ENCODE measurements at regions not wholly inside any gene's neighbourhood (a gene's known extent, or its start where the extent isn't known, plus 50 kb on each side); places are given as distances from the start of the nearest gene placed in this dataset.
A peak's percentile ranks its signal among the peaks of the same experiment; 100 is the strongest.

DNA sequence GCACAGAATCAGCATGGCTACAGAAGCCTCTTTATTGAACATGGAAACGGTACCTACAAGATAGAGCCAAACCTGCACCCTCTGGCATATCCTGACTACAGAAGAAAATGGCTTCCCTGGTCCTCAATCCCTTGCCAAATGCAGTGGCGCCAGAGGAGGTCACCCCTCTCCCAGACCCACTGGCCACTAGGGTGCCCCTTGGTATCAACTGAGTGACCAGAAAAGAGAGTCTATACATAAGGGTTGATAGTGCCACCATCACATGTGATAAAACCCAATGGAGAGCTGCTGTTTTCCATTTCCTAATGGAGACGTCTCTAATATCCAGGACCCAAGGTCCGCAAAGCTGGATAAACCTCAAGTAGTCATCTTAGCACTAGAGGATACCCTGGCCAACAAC, 52.7 kb upstream of the ALK start:
- DNase-seq (ENCODE audit: low spot score), result no peak

DNA sequence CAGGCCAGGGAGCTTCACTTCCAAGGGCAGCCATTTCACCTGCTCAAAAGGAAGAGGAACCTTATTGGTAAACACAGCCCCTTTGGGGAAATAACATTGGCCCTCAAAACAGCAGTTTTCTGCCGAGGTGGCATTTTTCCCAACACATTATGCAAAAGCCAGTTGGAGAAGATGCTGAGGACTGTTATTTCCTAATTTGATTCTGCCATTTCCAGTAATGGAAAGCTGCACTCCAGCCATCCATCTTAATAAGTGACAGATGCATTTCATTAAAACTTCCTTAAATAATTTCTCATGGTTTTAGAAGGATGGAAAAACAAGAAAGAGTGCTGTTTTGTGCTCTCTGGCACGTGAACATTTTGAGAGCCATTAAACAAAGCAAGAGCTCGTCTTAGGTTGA, 55.9 kb upstream of the ALK start:
- no peak for DNase-seq (ENCODE audit: low spot score)

- no peak for DNase-seq (ENCODE audit: low spot score)
These were observed 60.0 kb upstream of the ALK start for GRCh38 chr2:29981402-29981801.

DNA sequence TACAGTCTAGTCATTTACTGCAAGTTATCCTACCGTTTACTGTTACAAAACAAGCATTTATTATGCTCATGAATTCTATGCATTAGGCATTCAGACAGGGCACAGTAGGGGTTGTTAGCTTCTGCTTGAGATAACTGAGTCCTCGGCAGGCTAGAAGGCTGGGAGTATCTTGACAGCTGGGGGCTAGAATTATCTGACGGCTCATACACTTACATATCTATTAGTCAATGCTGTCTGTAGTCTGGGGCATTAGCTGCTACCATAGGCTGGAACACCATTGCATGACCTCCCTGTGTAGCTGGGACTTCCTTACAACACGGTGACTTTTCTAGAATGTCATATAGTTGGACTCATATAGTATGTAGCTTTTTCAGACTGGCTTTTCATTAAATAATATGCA, 61.9 kb upstream of the ALK start:
- DNase-seq (ENCODE audit: low spot score), result no peak

GRCh38 chr2:29987146-29987545, 65.8 kb upstream of the ALK start:
- no peak for DNase-seq (ENCODE audit: low spot score)

DNA sequence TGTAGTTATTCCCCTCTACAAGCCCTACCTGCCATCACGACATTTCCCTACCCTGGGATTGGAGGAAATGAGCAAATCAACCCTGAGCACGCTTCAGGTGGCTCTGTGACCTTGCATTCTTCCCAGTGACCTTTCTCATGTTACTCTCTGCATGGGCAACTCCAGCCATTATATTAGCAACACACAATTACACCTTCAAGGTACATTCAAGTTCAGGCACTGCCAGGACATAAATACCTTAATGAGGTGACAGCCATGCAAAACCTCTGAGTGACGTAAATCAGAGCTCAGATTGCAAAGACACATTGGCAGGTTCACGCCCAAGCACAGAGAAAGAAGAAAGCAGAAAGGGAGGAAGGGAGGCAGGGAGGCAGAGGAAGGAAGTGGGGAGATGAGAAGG, 68.7 kb upstream of the ALK start:
- DNase-seq (ENCODE audit: low spot score), result no peak

- DNase-seq (ENCODE audit: low spot score), result no peak
These were observed 69.7 kb upstream of the ALK start for GRCh38 chr2:29991086-29991485.

GRCh38 chr2:29995241-29995640, 73.9 kb upstream of the ALK start:
- DNase-seq (ENCODE audit: low spot score), result no peak

DNA sequence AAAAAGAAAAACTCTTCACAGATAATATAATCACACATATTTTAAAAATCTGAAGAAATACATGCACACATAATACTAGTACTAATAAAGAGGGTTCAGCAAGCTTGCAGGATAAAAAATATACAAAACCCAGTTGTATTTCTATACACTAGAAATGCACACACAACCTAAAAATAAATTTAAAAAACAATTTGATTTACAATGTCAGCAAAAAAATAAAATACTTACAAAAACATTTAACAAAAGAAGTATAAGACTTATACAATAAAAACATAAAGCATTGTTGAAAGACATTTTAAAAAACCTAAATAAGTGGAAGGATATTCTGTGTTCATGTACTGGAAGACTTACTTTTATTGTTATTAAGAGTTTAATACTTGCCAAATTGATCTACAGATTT, 81.7 kb upstream of the ALK start:
- DNase-seq (ENCODE audit: low spot score), result no peak

- DNase-seq (ENCODE audit: low spot score), result no peak
These were observed 101.2 kb upstream of the ALK start for GRCh38 chr2:30022444-30023071.

DNA sequence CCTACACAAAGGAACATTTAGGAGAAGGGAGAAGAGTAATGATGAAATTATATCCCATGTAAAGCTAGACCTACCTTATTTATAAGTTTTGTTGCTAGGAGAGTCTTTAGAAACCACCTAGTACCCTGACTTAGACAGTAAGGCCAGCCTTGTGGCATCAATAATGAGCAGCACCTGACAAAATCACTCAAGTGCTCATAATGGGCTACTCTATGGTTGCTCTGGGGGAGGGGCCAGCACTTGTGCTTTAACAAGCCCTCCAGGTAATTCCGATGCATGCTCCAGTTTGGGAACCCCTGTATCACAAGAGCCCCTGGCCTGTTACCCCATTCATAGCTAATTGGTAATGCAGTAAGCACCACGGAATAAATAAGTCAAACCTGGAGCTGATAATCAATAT, 102.9 kb upstream of the ALK start:
- no peak for DNase-seq (ENCODE audit: low spot score)

GRCh38 chr2:30026091-30027055, 105.0 kb upstream of the ALK start:
- DNase-seq (ENCODE audit: low spot score), result no peak

DNA sequence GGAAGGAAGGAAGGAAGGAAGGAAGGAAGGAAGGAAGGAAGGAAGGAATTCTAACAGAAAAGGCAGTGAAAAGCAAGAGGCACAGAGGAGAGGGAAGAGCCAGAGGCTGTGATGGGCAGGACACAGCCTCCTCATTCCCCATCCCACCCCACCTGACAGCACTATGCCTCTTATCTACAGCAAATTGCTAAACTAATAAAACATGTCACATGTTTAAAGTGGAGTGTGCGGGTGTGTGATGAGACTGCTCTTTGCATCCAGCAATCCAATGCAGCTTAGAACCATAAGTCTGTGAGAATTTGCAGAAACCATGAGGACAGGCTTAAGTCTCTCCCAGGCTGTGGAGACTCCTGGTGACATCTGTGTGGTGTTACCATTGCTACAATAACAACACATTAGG, 108.4 kb upstream of the ALK start:
- no peak for DNase-seq (ENCODE audit: low spot score)

DNA sequence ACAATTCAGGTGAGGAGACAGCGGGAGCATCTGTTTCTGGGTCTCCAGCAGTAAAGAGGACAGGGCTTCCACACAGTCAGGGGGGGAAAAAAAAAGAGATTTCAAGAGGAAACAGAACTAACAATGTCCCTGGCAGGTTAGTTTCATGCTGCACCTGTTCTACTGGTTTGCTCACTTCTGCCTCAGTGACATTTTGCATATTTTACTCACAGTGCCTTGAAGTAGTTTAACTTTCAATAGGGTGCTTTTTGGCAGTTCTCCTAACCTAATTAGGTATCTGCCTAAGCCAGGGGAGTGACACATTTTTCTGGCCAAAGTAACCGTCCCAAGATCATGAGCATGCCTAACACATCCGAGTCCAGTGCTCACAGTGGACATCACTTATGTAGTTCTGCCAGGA, 109.0 kb upstream of the ALK start:
- DNase-seq (ENCODE audit: low spot score), result no peak

GRCh38 chr2:30031184-30031583, 109.8 kb upstream of the ALK start:
- no peak for DNase-seq (ENCODE audit: low spot score)

DNA sequence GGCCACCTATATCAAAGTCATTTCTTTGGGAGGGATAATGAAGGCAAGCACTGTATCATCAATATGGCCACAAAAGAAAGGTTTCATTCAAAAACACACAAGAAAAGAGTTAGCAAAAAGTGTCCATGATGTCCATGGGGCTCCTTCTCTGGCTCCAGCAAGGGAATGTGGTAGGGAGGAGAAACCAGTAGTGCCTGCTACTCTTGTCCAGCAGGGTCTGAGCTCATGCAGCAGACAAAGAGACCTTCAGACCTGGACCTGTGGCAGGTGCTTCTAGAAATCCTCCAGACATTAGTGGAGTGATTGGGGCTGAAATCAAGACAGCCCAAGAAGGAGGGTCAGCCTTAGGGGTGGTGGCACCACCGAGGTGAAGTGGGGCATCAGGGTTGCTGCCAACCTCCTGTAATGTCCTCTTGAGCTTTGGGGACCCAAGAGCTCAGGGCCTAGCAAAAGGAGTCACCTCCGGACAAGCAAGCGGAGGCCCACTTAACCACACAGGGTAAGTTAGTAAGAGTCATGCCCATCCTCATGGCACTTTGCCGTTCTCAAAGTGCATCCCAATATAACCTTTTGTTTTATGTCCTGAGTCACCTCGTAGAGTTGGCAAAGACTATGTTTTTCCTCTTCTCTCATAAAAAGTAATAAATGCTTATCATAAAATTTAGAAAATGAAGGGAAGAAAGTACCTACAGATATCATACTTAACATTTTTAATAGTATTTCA, 112.6 kb upstream of the YPEL5 start:
- DNase-seq (ENCODE audit: low spot score), result no peak

DNA sequence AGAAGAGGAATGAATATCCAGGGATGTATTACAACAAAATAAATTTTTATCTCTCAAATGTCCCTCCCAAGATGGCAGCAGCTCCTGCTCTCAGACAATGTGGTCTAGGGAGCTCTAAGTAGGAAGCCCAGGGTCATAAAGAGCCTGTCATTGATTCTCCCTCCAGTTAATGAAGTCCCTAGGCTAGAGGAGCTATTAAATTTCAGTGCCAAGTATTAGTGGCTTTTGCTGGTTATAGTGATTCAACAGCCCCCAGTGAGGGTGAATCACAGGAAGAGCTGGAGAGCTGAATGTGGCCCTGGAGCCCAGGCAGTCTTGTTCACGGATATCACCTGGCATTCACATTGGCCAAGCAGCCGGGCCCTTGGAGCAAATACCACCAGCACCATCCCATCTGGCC, 109.8 kb upstream of the YPEL5 start:
- DNase-seq (ENCODE audit: low spot score), result no peak

DNA sequence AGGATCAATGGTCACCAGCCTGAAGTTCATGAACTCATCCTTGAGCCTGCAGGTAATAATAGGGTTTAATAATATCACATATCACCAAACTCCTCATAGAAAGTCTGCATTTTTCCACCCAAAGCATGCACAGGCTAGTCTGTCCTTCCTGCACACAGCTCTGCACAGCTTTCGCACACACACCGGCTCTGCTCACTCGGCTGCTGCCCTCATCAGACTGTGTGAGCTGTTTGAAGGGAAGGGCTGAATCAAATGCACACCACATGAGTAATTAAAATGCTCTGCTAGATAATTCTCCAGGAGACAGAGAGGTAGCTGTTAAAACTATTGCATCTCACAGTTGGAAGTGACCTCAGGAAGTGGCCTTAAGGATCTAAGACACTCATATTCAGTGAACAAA, 108.4 kb upstream of the YPEL5 start:
- no peak for DNase-seq (ENCODE audit: low spot score)

- DNase-seq (ENCODE audit: low spot score), result no peak
These were observed 107.7 kb upstream of the YPEL5 start for GRCh38 chr2:30039101-30039500.

- peak; percentile 35 for DNase-seq (ENCODE audit: low spot score)
These were observed 106.7 kb upstream of the YPEL5 start for GRCh38 chr2:30040147-30040546.

DNA sequence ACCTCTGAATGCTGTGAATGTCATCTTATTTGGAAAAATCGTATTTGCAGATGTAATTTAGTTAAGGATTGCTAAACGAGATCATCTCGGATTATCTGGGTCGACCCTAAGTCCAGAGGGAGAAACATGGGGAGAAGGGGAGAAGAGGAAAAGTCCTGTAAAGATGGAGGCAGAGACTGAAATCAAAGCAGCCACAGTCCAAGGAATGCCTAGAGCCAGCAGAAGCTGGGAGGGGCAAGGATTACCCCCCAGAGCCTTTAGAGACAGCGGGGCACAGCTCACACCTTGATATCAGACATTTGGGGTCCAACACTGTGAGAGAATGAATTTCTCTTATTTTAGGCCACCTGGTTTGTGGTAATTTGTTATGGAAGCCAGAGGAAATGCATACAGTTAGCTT, 104.9 kb upstream of the YPEL5 start:
- DNase-seq (ENCODE audit: low spot score), result no peak

DNA sequence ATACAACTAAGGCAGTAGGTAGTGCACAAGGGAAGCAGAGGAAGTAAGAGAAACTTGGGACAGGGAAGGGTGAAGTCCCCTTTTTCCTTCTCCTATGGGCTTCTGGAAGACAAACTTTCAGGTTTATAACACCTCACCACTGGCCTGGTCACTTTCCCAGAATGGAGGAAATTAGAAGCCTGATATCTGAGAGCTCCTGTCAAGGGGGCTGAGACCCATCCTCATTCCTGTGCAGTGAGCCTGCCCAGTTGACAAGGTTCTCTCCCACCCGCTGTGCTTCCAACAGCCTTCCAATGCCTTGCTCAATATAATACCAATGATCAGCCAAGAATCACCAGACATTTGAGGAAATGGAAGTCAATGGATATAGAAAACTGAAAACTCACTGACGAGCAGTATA, 100.4 kb upstream of the YPEL5 start:
- DNase-seq (ENCODE audit: low spot score), result no peak

DNA sequence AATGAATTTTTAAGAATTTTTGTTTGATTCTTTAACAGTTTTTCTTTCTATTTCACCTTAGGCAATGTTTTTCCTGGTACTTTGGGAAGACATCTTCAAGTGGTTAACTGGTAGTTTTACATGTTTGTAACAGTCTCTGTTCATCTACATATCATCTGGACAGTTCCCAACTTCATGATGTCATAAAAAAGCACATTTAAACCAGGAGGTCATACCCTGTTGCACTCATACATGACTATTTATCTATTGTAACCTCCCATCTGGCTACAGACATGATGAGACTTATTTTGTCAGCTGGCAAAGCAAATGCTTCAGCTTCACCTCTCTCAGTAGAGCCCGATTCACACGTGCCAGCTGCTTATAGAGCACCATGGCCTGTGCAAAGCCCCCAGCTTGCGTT, 99.8 kb upstream of the YPEL5 start:
- no peak for DNase-seq (ENCODE audit: low spot score)

Measured in activated CD4-positive, alpha-beta T cell treated with anti-CD3 and anti-CD28 coated beads, Interleukin-2, Interleukin-4, amounts not matched to agents 100 ng/mL and 50 ng/mL, durations not matched to agents 16 hours and 8 hours (primary cell).